ENCODE measurements at regions not wholly inside any gene's neighbourhood (a gene's known extent, or its start where the extent isn't known, plus 50 kb on each side); places are given as distances from the start of the nearest gene placed in this dataset.

DNA sequence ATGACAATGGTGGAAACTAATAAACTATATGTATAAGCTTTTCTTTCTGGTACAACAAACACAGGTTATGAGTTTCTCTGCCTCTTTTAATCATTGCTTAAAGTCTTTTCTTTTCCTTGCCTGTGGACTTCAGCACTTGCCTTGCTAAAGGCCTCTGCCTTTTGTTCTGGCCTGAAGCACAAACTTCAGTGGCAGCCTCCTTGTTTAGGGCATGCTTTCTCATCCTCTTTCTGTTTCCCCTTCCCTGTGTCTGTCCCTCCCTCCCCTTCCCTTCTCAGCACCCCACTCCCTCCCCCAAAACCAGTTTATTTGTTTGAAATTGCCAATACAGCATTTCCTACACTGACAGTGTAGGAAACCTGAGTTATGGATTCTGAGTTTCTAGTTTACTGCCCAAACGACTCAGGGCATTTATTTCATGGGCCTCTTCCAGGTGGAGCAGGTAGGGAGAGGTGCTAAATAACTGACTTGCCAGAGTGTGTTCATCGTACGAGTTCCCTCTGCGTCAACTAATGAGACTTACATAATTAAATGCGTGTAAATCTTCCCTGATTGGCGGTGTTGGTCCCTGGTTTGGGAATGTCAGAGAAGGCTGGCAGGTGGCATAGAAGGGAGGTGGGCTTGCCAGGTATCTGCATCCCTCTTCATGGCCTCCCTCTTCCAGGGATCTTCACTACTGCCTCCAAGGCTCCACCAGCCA, 311.0 kb downstream of the FBXW7 start:
- Mint-ChIP-seq H3K4me3 (no peak overlapping the region), H3K9me3 (no peaks in the 10 kb centered on the region), H3K27me3 (no peaks in the 10 kb centered on the region), H3K4me1 (no peaks in the 10 kb centered on the region), H3K27ac (no peak overlapping the region), H3K36me3 (no peaks in the 10 kb centered on the region)
- DNase-seq (no peak), ATAC-seq (ENCODE audit: low read depth in 2 of 2) (no peak)

DNA sequence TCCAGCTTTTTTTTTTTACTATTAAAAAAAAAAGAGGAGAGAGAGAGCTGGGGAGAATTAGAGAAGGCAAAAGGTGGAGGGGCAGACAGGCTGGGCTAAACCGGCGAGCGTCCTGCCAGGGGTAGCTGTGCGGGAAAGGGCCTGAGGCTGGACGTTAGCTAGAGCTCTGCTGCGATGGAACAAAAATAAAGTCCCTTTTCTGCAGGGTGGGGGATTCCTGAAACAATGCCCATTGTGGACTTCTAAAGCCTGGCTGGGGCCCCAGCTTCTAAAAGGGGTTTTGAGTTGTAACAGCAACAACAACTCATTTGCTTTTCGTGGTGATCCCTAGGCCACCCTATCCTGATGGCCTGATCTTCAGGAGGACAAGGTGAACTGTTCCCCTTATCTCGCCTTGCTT, 311.7 kb downstream of the FBXW7 start:
- no peaks in the 10 kb centered on the region for H3K36me3 Mint-ChIP-seq
- no peak overlapping the region for H3K27ac Mint-ChIP-seq
- ATAC-seq (ENCODE audit: low read depth in 2 of 2) (no peak), DNase-seq (no peak)
- H3K4me3 Mint-ChIP-seq: no peak overlapping the region
- no peaks in the 10 kb centered on the region for H3K9me3 Mint-ChIP-seq
- no peaks in the 10 kb centered on the region for H3K4me1 Mint-ChIP-seq
- H3K27me3 Mint-ChIP-seq: no peaks in the 10 kb centered on the region

DNA sequence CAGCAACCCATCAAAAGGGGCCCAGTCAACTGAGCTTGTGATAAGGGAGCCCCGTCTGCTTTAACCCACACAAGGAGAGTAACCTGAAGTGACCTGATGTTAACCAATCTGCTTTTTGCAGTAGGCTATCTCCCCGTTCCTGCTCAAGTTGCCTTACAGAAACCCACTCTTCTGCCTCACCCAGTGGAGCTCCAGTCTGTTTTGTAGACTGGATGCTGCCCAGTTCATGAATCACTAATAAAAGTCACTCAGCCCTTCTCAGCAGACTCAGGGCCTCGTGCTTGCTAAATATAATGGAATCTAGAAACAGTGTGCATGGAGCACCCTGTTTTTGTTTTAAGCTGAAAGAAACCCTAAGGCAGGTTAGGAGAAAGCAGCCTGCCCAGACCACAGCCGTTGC, 312.3 kb downstream of the FBXW7 start:
- Mint-ChIP-seq H3K4me3 (no peak overlapping the region), H3K4me1 (no peaks in the 10 kb centered on the region), H3K9me3 (no peaks in the 10 kb centered on the region), H3K36me3 (no peaks in the 10 kb centered on the region), H3K27me3 (no peaks in the 10 kb centered on the region), H3K27ac (no peak overlapping the region)
- DNase-seq (no peak), ATAC-seq (ENCODE audit: low read depth in 2 of 2) (no peak)

DNA sequence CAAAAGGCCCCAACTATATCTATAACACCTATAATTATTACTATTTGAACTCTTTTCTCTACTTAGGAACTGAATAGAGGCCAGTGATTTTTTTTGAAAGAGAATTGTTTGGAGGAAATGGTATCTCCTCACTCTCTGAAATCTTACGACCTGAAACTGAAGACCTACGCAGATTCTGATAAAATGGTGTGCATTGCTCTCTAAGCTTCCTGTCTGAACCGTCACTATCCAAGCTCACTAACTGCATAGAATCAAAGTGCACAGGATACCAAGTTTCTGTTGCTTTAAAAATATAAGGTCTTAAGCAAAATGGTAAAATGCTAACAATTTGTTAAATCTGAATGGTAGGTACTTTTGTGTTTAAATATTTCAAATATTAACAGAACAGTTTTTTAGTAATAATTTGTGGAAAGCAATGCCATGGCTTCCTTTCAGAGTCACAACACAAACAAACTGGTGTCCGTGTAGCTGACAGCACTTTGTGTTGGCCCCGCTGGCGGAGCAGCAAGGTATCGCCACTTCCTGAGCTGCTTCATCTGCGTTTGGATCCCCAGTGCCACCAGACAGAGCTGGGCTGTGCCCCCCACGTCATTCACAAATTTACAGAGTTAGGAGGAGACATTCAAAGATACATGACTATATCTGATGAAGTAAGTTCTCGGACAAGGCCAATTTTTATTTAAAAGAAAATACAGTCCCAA, 313.9 kb downstream of the FBXW7 start:
- Mint-ChIP-seq H3K27me3 (no peaks in the 10 kb centered on the region), H3K4me1 (no peaks in the 10 kb centered on the region), H3K27ac (no peak overlapping the region), H3K4me3 (no peak overlapping the region), H3K9me3 (no peaks in the 10 kb centered on the region), H3K36me3 (no peaks in the 10 kb centered on the region)
- no peak for DNase-seq
- no peak for ATAC-seq (ENCODE audit: low read depth in 2 of 2)

DNA sequence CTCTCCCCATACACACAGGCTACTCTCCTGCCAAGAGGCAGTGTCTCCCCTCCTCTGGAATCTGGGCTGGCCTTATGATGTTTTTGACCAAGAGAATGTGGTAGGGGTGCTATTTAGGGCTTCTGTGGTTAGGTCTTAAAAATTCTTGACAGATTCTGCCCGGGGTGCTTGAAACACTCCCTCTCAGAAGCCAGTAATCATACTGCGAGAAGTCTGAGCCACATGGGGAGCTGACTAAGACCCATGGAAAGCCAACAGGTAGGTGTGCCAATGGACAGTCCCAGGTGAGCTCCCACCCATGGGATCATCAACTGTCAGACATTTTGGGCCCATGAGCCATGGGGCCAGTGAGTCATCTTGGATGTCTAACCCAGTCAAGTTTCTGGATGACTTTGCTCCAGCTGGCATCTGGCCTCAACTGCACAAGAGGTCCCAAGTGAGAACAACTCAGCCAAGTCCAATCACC, 315.7 kb downstream of the FBXW7 start:
- Mint-ChIP-seq H3K4me1 (no peaks in the 10 kb centered on the region), H3K36me3 (peaks cover 0 to 5% of the 10 kb centered on the region in 2 donors), H3K27ac (no peak overlapping the region), H3K4me3 (no peak overlapping the region), H3K27me3 (no peaks in the 10 kb centered on the region), H3K9me3 (peaks cover 0 to 7% (median 1%) of the 10 kb centered on the region in 7 donors)
- DNase-seq (no peak), ATAC-seq (ENCODE audit: low read depth in 2 of 2) (no peak)

DNA sequence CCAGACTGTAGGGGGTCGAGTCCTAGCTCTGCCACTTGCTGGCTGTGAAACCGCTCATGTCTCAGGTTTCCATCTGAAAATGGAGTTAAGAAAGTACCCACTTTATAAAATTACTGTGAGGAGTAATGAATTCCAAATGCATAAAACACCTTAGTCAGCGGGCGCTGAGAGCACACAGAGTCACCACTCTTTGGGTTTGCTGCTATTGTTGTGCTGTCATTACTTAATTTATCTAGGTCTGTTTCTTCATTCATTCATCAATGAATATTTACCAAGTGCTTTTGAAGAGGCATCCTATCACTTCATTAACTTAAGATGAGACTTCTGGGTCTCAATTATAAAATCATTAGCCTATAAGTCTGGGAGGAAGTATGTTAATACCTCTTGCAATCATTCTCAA, 317.3 kb downstream of the FBXW7 start:
- H3K27ac Mint-ChIP-seq: no peak overlapping the region
- DNase-seq: no peak

DNA sequence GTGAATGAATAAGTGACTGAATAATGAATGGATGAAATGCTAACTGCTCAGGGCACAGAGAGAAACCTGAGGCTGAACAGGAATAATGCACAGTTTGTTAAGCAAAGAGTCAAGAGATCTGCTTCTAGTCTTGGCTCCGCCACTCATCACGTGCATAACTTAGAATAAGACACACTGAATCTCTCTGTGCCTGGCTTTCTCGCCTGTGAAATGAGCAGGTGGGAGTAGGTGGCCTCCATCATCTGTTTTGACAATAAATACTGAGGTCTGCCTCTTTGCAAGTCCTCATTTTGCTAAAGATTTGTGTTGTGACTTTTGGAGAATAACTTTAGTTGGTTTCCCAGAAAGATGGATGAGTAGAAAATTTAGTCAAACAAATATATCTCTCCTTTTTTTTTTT, 318.0 kb downstream of the FBXW7 start:
- Mint-ChIP-seq H3K4me3 (no peak overlapping the region), H3K27ac (no peak overlapping the region), H3K27me3 (no peaks in the 10 kb centered on the region), H3K36me3 (peaks cover 0 to 10% of the 10 kb centered on the region in 2 donors), H3K4me1 (no peaks in the 10 kb centered on the region), H3K9me3 (peaks cover 2 to 11% (median 6%) of the 10 kb centered on the region in 7 donors)
- no peak for DNase-seq
- ATAC-seq (ENCODE audit: low read depth in 2 of 2): no peak

More for the DNA sequence above, 317.3 kb downstream of the FBXW7 start:
- H3K4me3 Mint-ChIP-seq: no peak overlapping the region
- no peaks in the 10 kb centered on the region for H3K4me1 Mint-ChIP-seq
- ATAC-seq (ENCODE audit: low read depth in 2 of 2): no peak
- peaks cover 0 to 10% of the 10 kb centered on the region in 2 donors for H3K36me3 Mint-ChIP-seq
- H3K27me3 Mint-ChIP-seq: no peaks in the 10 kb centered on the region
- H3K9me3 Mint-ChIP-seq: peaks cover 2 to 11% (median 6%) of the 10 kb centered on the region in 7 donors

DNA sequence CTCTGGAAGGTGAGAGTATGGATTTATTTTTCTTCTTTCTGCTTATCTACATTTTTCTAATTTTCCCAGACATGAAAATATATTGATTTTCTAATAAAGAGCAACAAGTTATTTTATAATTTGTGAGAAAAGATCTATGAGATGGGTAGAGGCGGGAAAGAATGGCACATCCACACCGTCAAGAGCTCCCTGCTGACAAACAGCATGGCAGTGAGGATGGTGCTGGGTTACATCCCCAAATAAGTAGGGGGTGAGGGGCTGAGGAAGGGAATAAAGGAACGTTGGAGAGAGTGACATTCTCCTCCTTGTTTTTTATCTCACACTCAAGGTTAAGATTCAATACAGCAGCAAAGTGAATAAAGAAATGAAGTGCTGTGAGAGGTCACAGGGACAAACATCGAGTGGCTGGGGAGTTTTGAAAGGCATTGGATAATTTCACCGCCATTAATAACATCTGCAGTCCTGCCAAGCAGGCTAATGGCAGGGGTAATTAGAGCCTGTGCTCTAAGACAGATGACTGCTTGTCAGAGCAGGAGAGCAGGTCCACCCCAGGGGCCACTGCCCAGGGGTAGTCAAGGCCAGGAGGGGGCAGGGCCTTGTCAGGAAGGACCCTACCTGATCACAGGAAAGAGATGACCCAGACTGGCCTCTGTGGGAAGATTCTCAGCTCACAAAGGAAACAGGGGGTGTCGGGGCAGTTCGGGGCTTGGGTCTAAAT, 323.8 kb downstream of the FBXW7 start:
- H3K9me3 Mint-ChIP-seq: peaks cover 2 to 11% (median 6%) of the 10 kb centered on the region in 7 donors
- peaks cover 0 to 8% (median 0%) of the 10 kb centered on the region in 3 donors for H3K27me3 Mint-ChIP-seq
- peaks cover 0 to 10% of the 10 kb centered on the region in 2 donors for H3K36me3 Mint-ChIP-seq
- ATAC-seq (ENCODE audit: low read depth in 2 of 2) (no peak), DNase-seq (no peak)
- no peaks in the 10 kb centered on the region for H3K4me1 Mint-ChIP-seq
- no peak overlapping the region for H3K4me3 Mint-ChIP-seq
- no peak overlapping the region for H3K27ac Mint-ChIP-seq

DNA sequence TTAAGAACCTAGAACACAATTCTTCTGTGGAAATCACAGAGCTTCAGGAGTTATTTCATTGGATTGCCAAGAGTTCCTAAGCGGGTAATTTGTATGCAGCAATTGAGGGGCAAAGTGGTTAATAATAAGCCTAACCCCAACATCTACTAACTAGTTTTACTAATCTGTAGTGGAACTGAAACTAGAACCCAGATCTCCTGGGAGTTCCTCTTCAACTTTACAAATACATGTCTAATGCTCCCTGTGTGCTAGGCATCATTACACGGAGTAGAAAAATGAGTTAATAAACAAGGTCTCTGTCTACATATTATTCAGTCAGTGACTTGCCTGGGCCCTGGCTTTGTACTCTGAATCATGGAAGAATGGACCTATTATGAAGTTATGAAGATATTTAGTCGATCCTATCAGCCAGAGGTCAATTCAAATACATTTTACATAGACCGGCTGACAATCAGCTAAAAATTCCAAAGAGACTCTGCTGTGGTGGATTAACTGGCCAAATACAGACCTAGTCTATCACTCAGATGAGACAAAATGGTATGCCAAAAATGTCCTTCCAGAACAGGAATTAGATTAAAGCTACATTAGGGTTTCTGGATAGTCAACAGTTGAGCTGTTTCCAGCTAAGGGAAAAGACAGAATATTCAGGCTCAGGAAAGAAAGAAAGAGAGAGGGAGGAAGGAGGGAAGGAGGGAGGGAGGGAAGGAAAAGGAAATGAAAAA, 326.0 kb downstream of the FBXW7 start:
- Mint-ChIP-seq H3K4me3 (no peak overlapping the region), H3K27me3 (peaks cover 0 to 23% (median 5%) of the 10 kb centered on the region in 3 donors), H3K36me3 (peaks cover 0 to 3% of the 10 kb centered on the region in 2 donors), H3K9me3 (peaks cover 0 to 6% (median 2%) of the 10 kb centered on the region in 7 donors), H3K27ac (no peak overlapping the region), H3K4me1 (no peaks in the 10 kb centered on the region)
- no peak for DNase-seq
- no peak for ATAC-seq (ENCODE audit: low read depth in 2 of 2)

DNA sequence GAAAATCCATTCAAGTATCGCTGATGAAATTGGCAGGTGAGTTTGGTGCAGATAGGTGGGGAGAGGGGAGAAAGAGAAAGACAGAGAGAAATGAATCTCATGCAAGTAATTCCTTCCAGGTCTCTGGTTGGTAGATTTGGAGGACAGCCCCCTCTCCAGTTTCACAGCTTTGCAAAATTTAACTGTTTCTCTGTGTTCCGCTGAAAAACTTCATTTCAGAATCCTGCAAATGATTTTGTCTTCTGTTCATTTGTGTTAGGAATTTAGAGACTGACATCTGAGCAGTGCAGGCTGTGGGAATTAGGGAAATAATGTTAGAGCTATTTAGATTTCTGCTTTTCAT, 328.5 kb downstream of the FBXW7 start:
- no peak for ATAC-seq (ENCODE audit: low read depth in 2 of 2)
- no peak overlapping the region for H3K27ac Mint-ChIP-seq
- DNase-seq: no peak
- H3K4me3 Mint-ChIP-seq: no peak overlapping the region
- H3K4me1 Mint-ChIP-seq: no peaks in the 10 kb centered on the region
- H3K27me3 Mint-ChIP-seq: peaks cover 0 to 23% (median 5%) of the 10 kb centered on the region in 3 donors
- H3K9me3 Mint-ChIP-seq: no peaks in the 10 kb centered on the region
- no peaks in the 10 kb centered on the region for H3K36me3 Mint-ChIP-seq

DNA sequence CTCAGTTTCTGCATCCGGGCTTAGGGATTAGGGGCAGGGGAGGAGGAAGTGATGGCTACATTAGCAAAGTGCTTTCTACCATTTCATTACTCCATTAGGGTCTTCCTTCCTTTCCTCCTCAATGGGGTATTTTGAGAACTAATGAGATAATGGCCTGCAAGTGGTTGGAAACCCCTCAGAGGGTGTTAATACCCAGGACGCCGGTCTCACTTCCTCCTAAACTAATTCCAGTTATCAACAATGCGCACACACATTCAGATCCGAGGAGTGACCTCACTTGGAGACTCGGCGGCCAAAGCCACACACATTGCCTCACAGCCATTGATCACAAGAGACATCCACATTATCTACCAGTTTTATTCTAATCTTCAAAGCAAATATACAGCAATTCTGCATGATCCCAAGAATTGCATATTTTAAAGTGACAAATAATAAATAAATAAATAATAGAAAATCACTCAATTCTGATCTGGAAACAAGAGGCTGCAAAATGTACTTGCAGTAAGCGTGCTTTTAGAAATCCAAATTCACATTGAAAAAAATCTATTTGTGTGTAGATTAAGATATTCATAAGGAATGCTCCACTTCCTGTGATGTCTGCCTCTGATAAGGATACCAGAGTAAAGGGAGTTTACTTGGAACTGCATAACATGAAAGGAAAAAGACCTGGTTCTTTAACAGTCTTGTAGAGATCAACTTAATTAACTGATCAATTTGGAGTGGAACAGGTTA, 329.1 kb downstream of the FBXW7 start:
- H3K4me1 Mint-ChIP-seq: no peaks in the 10 kb centered on the region
- no peaks in the 10 kb centered on the region for H3K36me3 Mint-ChIP-seq
- no peak overlapping the region for H3K27ac Mint-ChIP-seq
- no peaks in the 10 kb centered on the region for H3K9me3 Mint-ChIP-seq
- no peak for DNase-seq
- no peak for ATAC-seq (ENCODE audit: low read depth in 2 of 2)
- no peak overlapping the region for H3K4me3 Mint-ChIP-seq
- H3K27me3 Mint-ChIP-seq: peaks cover 0 to 23% (median 5%) of the 10 kb centered on the region in 3 donors

DNA sequence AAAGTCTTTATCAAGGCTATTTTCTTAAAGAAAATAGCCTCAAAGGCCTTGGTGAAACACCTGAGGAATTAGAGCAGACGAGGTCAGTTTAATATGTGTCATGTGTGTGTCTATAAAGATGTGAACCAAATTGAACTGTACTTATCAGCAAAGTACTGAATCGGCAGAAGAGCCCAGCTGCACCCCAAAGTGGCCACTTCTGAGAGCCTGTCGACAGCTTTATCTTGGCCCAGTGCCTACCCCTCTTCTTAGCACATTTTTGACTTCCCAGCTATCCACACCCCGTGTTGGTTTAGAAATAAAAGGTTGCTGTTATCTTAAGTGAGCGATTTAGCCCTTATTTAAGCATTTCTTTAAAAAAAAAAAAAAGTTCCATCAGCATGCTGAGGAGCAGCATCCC, 329.7 kb downstream of the FBXW7 start:
- Mint-ChIP-seq H3K36me3 (no peaks in the 10 kb centered on the region), H3K4me3 (no peak overlapping the region), H3K4me1 (no peaks in the 10 kb centered on the region), H3K9me3 (no peaks in the 10 kb centered on the region), H3K27ac (no peak overlapping the region), H3K27me3 (peaks cover 0 to 23% (median 5%) of the 10 kb centered on the region in 3 donors)
- no peak for DNase-seq
- ATAC-seq (ENCODE audit: low read depth in 2 of 2): no peak

DNA sequence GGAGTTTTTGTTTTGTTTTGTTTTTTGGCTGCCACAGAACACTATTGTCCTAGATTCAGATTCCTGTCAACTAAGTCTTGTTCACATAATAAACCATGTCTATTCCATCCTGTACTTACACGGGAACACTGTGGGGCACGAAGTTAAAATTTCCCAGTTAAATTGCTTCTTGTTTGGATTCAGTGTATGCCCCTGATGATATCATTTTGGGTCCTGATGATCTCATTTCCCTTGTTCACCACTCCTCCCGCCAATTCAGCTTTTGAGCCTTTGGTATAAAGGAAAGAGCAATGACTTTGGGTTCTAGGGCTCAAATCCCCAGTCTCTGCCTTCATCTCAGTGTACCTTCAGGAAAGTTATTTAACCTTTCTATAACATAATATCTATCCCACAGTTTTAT, 333.5 kb downstream of the FBXW7 start:
- H3K4me3 Mint-ChIP-seq: no peak overlapping the region
- no peaks in the 10 kb centered on the region for H3K36me3 Mint-ChIP-seq
- H3K27ac Mint-ChIP-seq: no peak overlapping the region
- peaks cover 0 to 23% (median 5%) of the 10 kb centered on the region in 3 donors for H3K27me3 Mint-ChIP-seq
- H3K4me1 Mint-ChIP-seq: no peaks in the 10 kb centered on the region
- DNase-seq (no peak), ATAC-seq (ENCODE audit: low read depth in 2 of 2) (no peak)
- no peaks in the 10 kb centered on the region for H3K9me3 Mint-ChIP-seq
